ENCODE measurements at regions not wholly inside any gene's neighbourhood (a gene's known extent, or its start where the extent isn't known, plus 50 kb on each side); places are given as distances from the start of the nearest gene placed in this dataset.

DNA sequence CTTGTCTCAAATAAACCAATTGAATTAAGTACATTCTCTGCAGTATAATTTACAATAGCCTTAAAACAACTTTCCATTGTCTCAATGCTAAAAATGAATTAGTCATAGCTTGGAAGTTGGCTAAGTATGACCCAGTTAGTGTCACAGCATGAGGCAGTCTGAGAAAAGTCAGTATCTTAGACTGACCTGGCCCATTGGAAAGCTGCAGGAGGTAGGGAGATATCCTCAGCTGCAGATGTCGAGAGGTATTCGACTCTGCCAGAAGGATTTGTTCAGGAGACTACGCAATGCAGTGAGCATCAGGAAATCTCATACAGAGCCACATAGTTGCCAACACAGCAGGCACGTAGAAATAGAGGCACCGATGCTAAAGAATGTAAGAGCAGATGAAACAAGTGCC lies 350.9 kb upstream of the NRSN1 start:
- TF ChIP-seq EZH2 (IDR thresholded peaks at IDR 0.05; ENCODE audit: borderline replicate concordance, low read depth, low read length, severe bottlenecking), result no peak
- TF ChIP-seq, protein P1, sequence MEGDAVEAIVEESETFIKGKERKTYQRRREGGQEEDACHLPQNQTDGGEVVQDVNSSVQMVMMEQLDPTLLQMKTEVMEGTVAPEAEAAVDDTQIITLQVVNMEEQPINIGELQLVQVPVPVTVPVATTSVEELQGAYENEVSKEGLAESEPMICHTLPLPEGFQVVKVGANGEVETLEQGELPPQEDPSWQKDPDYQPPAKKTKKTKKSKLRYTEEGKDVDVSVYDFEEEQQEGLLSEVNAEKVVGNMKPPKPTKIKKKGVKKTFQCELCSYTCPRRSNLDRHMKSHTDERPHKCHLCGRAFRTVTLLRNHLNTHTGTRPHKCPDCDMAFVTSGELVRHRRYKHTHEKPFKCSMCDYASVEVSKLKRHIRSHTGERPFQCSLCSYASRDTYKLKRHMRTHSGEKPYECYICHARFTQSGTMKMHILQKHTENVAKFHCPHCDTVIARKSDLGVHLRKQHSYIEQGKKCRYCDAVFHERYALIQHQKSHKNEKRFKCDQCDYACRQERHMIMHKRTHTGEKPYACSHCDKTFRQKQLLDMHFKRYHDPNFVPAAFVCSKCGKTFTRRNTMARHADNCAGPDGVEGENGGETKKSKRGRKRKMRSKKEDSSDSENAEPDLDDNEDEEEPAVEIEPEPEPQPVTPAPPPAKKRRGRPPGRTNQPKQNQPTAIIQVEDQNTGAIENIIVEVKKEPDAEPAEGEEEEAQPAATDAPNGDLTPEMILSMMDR (IDR thresholded peaks at IDR 0.05; ENCODE audit: extremely low read depth in 1 of 2, insufficient read depth in 1 of 2, low read depth in 1 of 2, low read length in 2 of 2), result no peak
- no peak for TF ChIP-seq POLR2AphosphoS5 (IDR thresholded peaks at IDR 0.05; ENCODE audit: insufficient read depth, low read depth, low read length)
- TF ChIP-seq JUN (IDR thresholded peaks at IDR 0.05; ENCODE audit: borderline replicate concordance, insufficient read depth, insufficient read length, low read depth), result no peak
- no peak for TF ChIP-seq MAX (IDR thresholded peaks at IDR 0.05; ENCODE audit: insufficient read depth, insufficient read length)
- no peak for TF ChIP-seq FOS (IDR thresholded peaks at IDR 0.05; ENCODE audit: borderline replicate concordance, insufficient read depth, low read length)
- TF ChIP-seq MYC (IDR thresholded peaks at IDR 0.05; ENCODE audit: low read depth, low read length), result no peak
- TF ChIP-seq GATA2 (IDR thresholded peaks at IDR 0.05; ENCODE audit: insufficient read depth, insufficient read length, low read depth, low read length), result no peak
- no peak for TF ChIP-seq POLR2A (IDR thresholded peaks at IDR 0.05; ENCODE audit: low read depth, low read length)
- intact Hi-C loops (cut with micrococcal nuclease), result no loop called here
- CTCF ChIA-PET, result no interaction called here
- FAIRE-seq, result no peak
- no peaks in the 10 kb centered on the region for H4K20me1 ChIP-seq (replicated peaks; ENCODE audit: control insufficient read depth, extremely low read depth, insufficient read depth, low read length)
- BruUV-seq (replicated peaks), result no TSS peak
- POLR2A ChIA-PET, result no interaction called here
- H3K4me1 ChIP-seq (ENCODE audit: control insufficient read depth, extremely low read depth, insufficient read depth, low read length), result no peaks in the 10 kb centered on the region
- no peaks in the 10 kb centered on the region for H3K79me2 ChIP-seq (ENCODE audit: control insufficient read depth, insufficient read depth, low read length)
- no peak overlapping the region for H3K9ac ChIP-seq (replicated peaks; ENCODE audit: extremely low read depth, insufficient read depth, low read length)
- H3K4me3 ChIP-seq (replicated peaks in 1 of 3; ENCODE audit: insufficient read depth in 1 of 3, low read depth in 1 of 3, low read length in 3 of 3), result no peak overlapping the region
- H2AFZ ChIP-seq (ENCODE audit: low read depth, low read length), result no peak overlapping the region
- no peaks in the 10 kb centered on the region for H3K36me3 ChIP-seq (ENCODE audit: control insufficient read depth in 2 of 2, extremely low read depth in 1 of 2, insufficient read depth in 2 of 2, low read length in 2 of 2)
- no peaks in the 10 kb centered on the region for H3K9me1 ChIP-seq (replicated peaks; ENCODE audit: control insufficient read depth, extremely low read depth, insufficient read depth, low read length)
- H3K9me3 ChIP-seq (replicated peaks; ENCODE audit: control insufficient read depth, insufficient read depth, low read length), result peaks cover 5% of the 10 kb centered on the region
- no peak for DNase-seq (ENCODE audit: low read depth, low spot score)
- no peak overlapping the region for H3K4me2 ChIP-seq (ENCODE audit: insufficient read depth, low read length)
- dilution Hi-C loops (cut with MboI; ENCODE audit: extremely low pct_ligation_motif_present, low sequenced_read_pairs), result no loop called here
- H3K27me3 ChIP-seq (ENCODE audit: control insufficient read depth in 2 of 2, insufficient read depth in 2 of 2, low read length in 2 of 2), result no peaks in the 10 kb centered on the region
- no peak overlapping the region for H3K27ac ChIP-seq (ENCODE audit: insufficient read depth, low read depth, low read length)
